GM10248 (cell line): ENCODE measurements at regions not wholly inside any gene's neighbourhood (a gene's known extent, or its start where the extent isn't known, plus 50 kb on each side); places are given as distances from the start of the nearest gene placed in this dataset.

Experiments used
- CTCF ChIA-PET: fragments of 300-600 bp; sonication (Branson Sonifier 250); formaldehyde crosslinking; extraction: SDS; loops from one replicate; lab custom pipeline; 2021; ENCODE audit warnings: antibody characterized with exemption; lab: Yijun Ruan, JAX
- POLR2A ChIA-PET: fragments of 350-650 bp; sonication (Branson Sonifier 250); formaldehyde crosslinking; extraction: SDS; loops from one replicate; lab custom pipeline; 2020; ENCODE audit warnings: antibody characterized with exemption; lab: Yijun Ruan, JAX
- DNase-seq: peaks from one replicate; pipeline ENCODE4 v3.0.0; 2012; ENCODE audit errors: extremely low spot score
- CTCF ChIP-seq: IDR thresholded peaks from 2 replicates; pipeline ENCODE4 v1.5.1; 2012; ENCODE audit warnings: mild to moderate bottlenecking, low read depth; ENCODE audit errors: extremely low read depth, missing control alignments, control extremely low read depth

GRCh38 chr9:78669591-78669990, 372.7 kb downstream of the PSAT1 start:
- POLR2A ChIA-PET = no interaction called here
- DNase-seq = no peak

GRCh38 chr9:78671785-78672184, 374.9 kb downstream of the PSAT1 start:
- POLR2A ChIA-PET = no interaction called here
- TF ChIP-seq CTCF = no peak

More at GRCh38 chr9:78669591-78669990, 372.7 kb downstream of the PSAT1 start:
- CTCF ChIA-PET = interaction anchor here (1.0 kb wide), 1 partner anchor 54 kb away, joined by 3 read pairs; no protein-coding TSS in a partner anchor
- no peak for TF ChIP-seq CTCF

GRCh38 chr9:78674874-78675273, 377.9 kb downstream of the PSAT1 start:
- ChIA-PET CTCF (no interaction called here), POLR2A (no interaction called here)
- TF ChIP-seq CTCF = no peak
- DNase-seq = no peak

More at GRCh38 chr9:78671785-78672184, 374.9 kb downstream of the PSAT1 start:
- CTCF ChIA-PET = interaction anchor here (1.5 kb wide), 1 partner anchor 15 kb away, joined by 3 read pairs; no protein-coding TSS in a partner anchor
- no peak for DNase-seq

GRCh38 chr9:78676009-78676408, 379.1 kb downstream of the PSAT1 start:
- ChIA-PET POLR2A (no interaction called here), CTCF (interaction anchor here (1.2 kb wide), 1 partner anchor 8 kb away, joined by 3 read pairs; no protein-coding TSS in a partner anchor)
- no peak for DNase-seq
- no peak for TF ChIP-seq CTCF

GRCh38 chr9:78676623-78677022, 379.7 kb downstream of the PSAT1 start:
- POLR2A ChIA-PET = no interaction called here
- DNase-seq = no peak

GRCh38 chr9:78677326-78677725, 380.4 kb downstream of the PSAT1 start:
- TF ChIP-seq CTCF = no peak
- ChIA-PET POLR2A (no interaction called here), CTCF (no interaction called here)
- no peak for DNase-seq

More at GRCh38 chr9:78676623-78677022, 379.7 kb downstream of the PSAT1 start:
- no peak for TF ChIP-seq CTCF
- CTCF ChIA-PET = interaction anchor here (1.2 kb wide), 1 partner anchor 8 kb away, joined by 3 read pairs; no protein-coding TSS in a partner anchor
